Mucosa of descending colon (tissue), 3 donors: ENCODE measurements at regions not wholly inside any gene's neighbourhood (a gene's known extent, or its start where the extent isn't known, plus 50 kb on each side); places are given as distances from the start of the nearest gene placed in this dataset.

Experiments
- ATAC-seq: fragments of 200-7000 bp; cut with Tn5 transposase; one replicate; pipeline ENCODE4 v1.9.1; 2020; ENCODE audit warnings: mild to moderate bottlenecking, moderate library complexity
- DNase-seq, 3 donors: peaks; one replicate each; pipeline ENCODE4 v3.0.0-alpha.2; 2020
- H3K36me3 ChIP-seq: fragments of 200-600 bp; one replicate; pipeline ENCODE4 v1.8.0; 2021; ENCODE audit warnings: low read depth, mild to moderate bottlenecking
- H3K4me1 ChIP-seq: fragments of 200-600 bp; one replicate; pipeline ENCODE4 v1.8.0; 2021; ENCODE audit warnings: low read depth, mild to moderate bottlenecking
- H3K4me3 ChIP-seq: fragments of 200-600 bp; one replicate; pipeline ENCODE4 v1.8.0; 2021; ENCODE audit warnings: mild to moderate bottlenecking
- H3K9me3 ChIP-seq: fragments of 200-600 bp; one replicate; pipeline ENCODE4 v1.8.0; 2021; ENCODE audit warnings: mild to moderate bottlenecking
- CTCF ChIP-seq: fragments of 200-600 bp; IDR thresholded peaks from one replicate; pipeline ENCODE4 v1.8.0; 2022; ENCODE audit warnings: antibody characterized with exemption, mild to moderate bottlenecking
- intact Hi-C, 2 donors: fragments of 100-400 bp; cut with DNase I in 1 of 2; cut with micrococcal nuclease in 1 of 2; formaldehyde crosslinking; loops; one replicate each; pipeline versions ENCODE4 v1.11.0 to v1.11.1; 2022; cut with DNase I, micrococcal nuclease
- donor health status: DM: no; HTN: no; CAD: no; lungs with moderate emphysema.
- donor health status: DM: no; HTN: no; CAD: no.
- donor health status: DM: no; HTN: yes; CAD: no.

GRCh38 chr5:104266161-104266560 lies 703.6 kb upstream of the NUDT12 start:
- intact Hi-C loops = no loop called here

GRCh38 chr5:104265531-104266140 lies 703.0 kb upstream of the NUDT12 start:
- Histone ChIP-seq H3K9me3 (no peaks in the 10 kb centered on the region), H3K4me3 (no peak overlapping the region), H3K36me3 (no peaks in the 10 kb centered on the region), H3K4me1 (no peaks in the 10 kb centered on the region)
- no peak for DNase-seq
- no peak for TF ChIP-seq CTCF
- intact Hi-C loops = no loop called here
- no peak for ATAC-seq

More at GRCh38 chr5:104266161-104266560, 703.6 kb upstream of the NUDT12 start:
- Histone ChIP-seq H3K36me3 (no peaks in the 10 kb centered on the region), H3K4me1 (no peaks in the 10 kb centered on the region), H3K9me3 (no peaks in the 10 kb centered on the region), H3K4me3 (no peak overlapping the region)
- DNase-seq (no peak), ATAC-seq (no peak)
- TF ChIP-seq CTCF = no peak

- DNase-seq (peak in 2 of 3 donors; percentile 11 to 29), ATAC-seq (peak; percentile 86)
- Histone ChIP-seq H3K4me3 (no peak overlapping the region), H3K9me3 (no peaks in the 10 kb centered on the region), H3K36me3 (no peaks in the 10 kb centered on the region), H3K4me1 (no peaks in the 10 kb centered on the region)
- no peak for TF ChIP-seq CTCF
- intact Hi-C loops = no loop called here
These were observed 684.7 kb upstream of the NUDT12 start for GRCh38 chr5:104247260-104247659.

GRCh38 chr5:104241046-104241445 lies 678.5 kb upstream of the NUDT12 start:
- intact Hi-C loops = no loop called here

GRCh38 chr5:104237586-104237985 lies 675.0 kb upstream of the NUDT12 start:
- no peaks in the 10 kb centered on the region for H3K36me3 ChIP-seq
- no peak for TF ChIP-seq CTCF
- no peak for ATAC-seq
- intact Hi-C loops = no loop called here
- H3K9me3 ChIP-seq = no peaks in the 10 kb centered on the region
- DNase-seq = no peak
- no peak overlapping the region for H3K4me3 ChIP-seq
- H3K4me1 ChIP-seq = no peaks in the 10 kb centered on the region

More at GRCh38 chr5:104241046-104241445, 678.5 kb upstream of the NUDT12 start:
- Histone ChIP-seq H3K4me3 (no peak overlapping the region), H3K4me1 (no peaks in the 10 kb centered on the region), H3K36me3 (no peaks in the 10 kb centered on the region), H3K9me3 (no peaks in the 10 kb centered on the region)
- TF ChIP-seq CTCF = no peak
- DNase-seq (no peak), ATAC-seq (no peak)
